Spleen (tissue), 11 donors: ENCODE measurements at regions not wholly inside any gene's neighbourhood (a gene's known extent, or its start where the extent isn't known, plus 50 kb on each side); places are given as distances from the start of the nearest gene placed in this dataset.

Source experiments
- DNase-seq: peaks from one replicate; pipeline ENCODE4 v3.0.0-alpha.2; 2020
- H3K27ac ChIP-seq, 8 donors: fragments of 200-600 bp; sonication (generic) in 7 of 8; 1 replicate in 4 of 8; 2 replicates in 4 of 8; pipeline versions ENCODE4 v1.5.0 to v1.8.0; 2016 to 2021; ENCODE audit warnings: inconsistent platforms in 4 of 8, mild to moderate bottlenecking in 4 of 8, moderate library complexity in 1 of 8
- H3K27me3 ChIP-seq, 7 donors: fragments of 200-600 bp; sonication (generic) in 6 of 7; replicated peaks in 1 of 7; 1 replicate in 4 of 7; 2 replicates in 3 of 7; pipeline versions ENCODE4 v1.5.0 to v1.8.0; 2016 to 2021; ENCODE audit warnings: inconsistent platforms in 3 of 7, mild to moderate bottlenecking in 1 of 7
- H3K36me3 ChIP-seq, 6 donors: fragments of 200-600 bp; sonication (generic) in 5 of 6; 1 replicate in 4 of 6; 2 replicates in 2 of 6; pipeline versions ENCODE4 v1.5.0 to v1.8.0; 2016 to 2021; ENCODE audit warnings: inconsistent platforms in 2 of 6
- H3K4me1 ChIP-seq, 6 donors: fragments of 200-600 bp; sonication (generic) in 5 of 6; 1 replicate in 3 of 6; 2 replicates in 3 of 6; pipeline versions ENCODE4 v1.5.0 to v1.8.0; 2016 to 2021; ENCODE audit warnings: inconsistent platforms in 3 of 6
- H3K4me3 ChIP-seq, 8 donors: fragments of 200-600 bp; sonication (generic) in 7 of 8; 1 replicate in 4 of 8; 2 replicates in 4 of 8; pipeline versions ENCODE4 v1.5.0 to v1.8.0; 2016 to 2021; ENCODE audit warnings: inconsistent platforms in 4 of 8, mild to moderate bottlenecking in 4 of 8, moderate library complexity in 2 of 8
- H3K9me3 ChIP-seq, 8 donors: fragments of 200-600 bp; sonication (generic) in 7 of 8; 1 replicate in 4 of 8; 2 replicates in 4 of 8; pipeline versions ENCODE4 v1.5.0 to v1.8.0; 2016 to 2021; ENCODE audit warnings: inconsistent platforms in 4 of 8
- POLR2A ChIP-seq, 3 donors: fragments of 450-650 bp; IDR thresholded peaks; one replicate each; pipeline ENCODE4 v1.5.1; 2017; ENCODE audit warnings: antibody characterized with exemption in 3 of 3, mild to moderate bottlenecking in 1 of 3
- POLR2AphosphoS5 ChIP-seq, 3 donors: sonication (generic); formaldehyde crosslinking; IDR thresholded peaks; one replicate each; pipeline ENCODE4 v1.5.1; 2017; ENCODE audit warnings: antibody characterized with exemption in 3 of 3
- WGBS, 5 donors: extraction: QIAGEN DNeasy Blood & Tissue Kit in 3 of 5; methylation state at CpG; one replicate each; pipeline versions ENCODE4 v1.1.5 to v1.1.7; 2013 to 2018; 5-methylcytosine and 5-hydroxymethylcytosine counted together
- intact Hi-C: fragments of 100-400 bp; cut with DNase I; formaldehyde crosslinking; loops from one replicate; pipeline ENCODE4 v1.15.0; 2023; ENCODE audit warnings: low total_unique reads
- TF ChIP-seq, protein P1 (sequence below), 11 experiments: fragments of 200-600 bp in 7 of 11; fragments of 450-650 bp in 4 of 11; sonication (generic) in 4 of 11; IDR thresholded peaks in 8 of 11; conservative IDR thresholded peaks in 3 of 11; 1 replicate in 7 of 11; 2 replicates in 4 of 11; pipeline versions ENCODE4 v1.4.0 to v1.8.0; 2016 to 2021; ENCODE audit warnings: antibody characterized with exemption in 11 of 11, inconsistent platforms in 4 of 11, mild to moderate bottlenecking in 1 of 11
- donor health status: healthy with polysubstance abuse.
- donor health status: DM: no; HTN: no; CAD: no; lungs with moderate emphysema.
- donor health status: DM: no; HTN: no; CAD: no.
- donor health status: Bipolar disorder and iron deficiency.
- donor health status: healthy.
- donor health status: DM: no; HTN: no; CAD: no.
- donor health status: DM: yes; HTN: yes; CAD: no.

DNA sequence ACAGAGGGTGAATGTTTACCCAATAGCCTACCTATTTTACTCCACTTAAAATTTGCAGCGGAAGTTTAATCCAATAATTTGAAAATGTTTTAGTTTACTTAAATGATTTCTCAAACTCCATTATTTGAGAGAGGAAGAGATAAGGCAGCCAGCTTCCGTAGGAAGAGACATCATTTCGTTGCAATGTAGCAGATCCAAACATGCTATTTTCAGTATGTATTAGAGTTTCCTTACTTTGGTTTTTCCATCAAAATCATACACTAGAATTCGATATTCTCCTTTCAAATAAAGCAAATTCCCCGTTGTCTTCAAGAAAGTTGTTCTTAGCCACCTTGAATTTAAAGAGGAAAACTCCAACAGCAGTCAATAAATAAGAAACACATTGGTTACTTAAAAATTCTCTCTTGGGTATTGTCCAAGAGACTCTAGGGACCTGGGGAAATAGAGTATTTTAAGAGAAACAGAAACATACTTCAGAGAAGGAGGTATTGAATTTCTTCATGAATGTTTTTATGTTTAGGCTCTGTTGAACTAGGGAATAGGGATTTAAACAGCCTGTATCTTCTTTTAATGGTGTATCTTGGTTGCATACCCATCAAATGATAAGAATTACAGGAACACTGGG lies 324.5 kb upstream of the GBE1 start:
- intact Hi-C loops, result no loop called here
- WGBS, 5 donors, result 63 to 85% (median 73%) methylated on average over 5 of the region's 5 CpGs
- no peak overlapping the region for H3K4me3 ChIP-seq
- no peaks in the 10 kb centered on the region for H3K36me3 ChIP-seq
- peaks cover 0 to 7% (median 0%) of the 10 kb centered on the region in 6 donors for H3K4me1 ChIP-seq
- H3K9me3 ChIP-seq, result no peaks in the 10 kb centered on the region
- H3K27ac ChIP-seq, result peak overlapping the region in 3 of 8 donors; percentile 7 to 42 (median 12)
- no peak for DNase-seq
- no peak for TF ChIP-seq POLR2A (IDR thresholded peaks at IDR 0.05)
- TF ChIP-seq POLR2AphosphoS5 (IDR thresholded peaks at IDR 0.05), result no peak
- TF ChIP-seq, protein P1, sequence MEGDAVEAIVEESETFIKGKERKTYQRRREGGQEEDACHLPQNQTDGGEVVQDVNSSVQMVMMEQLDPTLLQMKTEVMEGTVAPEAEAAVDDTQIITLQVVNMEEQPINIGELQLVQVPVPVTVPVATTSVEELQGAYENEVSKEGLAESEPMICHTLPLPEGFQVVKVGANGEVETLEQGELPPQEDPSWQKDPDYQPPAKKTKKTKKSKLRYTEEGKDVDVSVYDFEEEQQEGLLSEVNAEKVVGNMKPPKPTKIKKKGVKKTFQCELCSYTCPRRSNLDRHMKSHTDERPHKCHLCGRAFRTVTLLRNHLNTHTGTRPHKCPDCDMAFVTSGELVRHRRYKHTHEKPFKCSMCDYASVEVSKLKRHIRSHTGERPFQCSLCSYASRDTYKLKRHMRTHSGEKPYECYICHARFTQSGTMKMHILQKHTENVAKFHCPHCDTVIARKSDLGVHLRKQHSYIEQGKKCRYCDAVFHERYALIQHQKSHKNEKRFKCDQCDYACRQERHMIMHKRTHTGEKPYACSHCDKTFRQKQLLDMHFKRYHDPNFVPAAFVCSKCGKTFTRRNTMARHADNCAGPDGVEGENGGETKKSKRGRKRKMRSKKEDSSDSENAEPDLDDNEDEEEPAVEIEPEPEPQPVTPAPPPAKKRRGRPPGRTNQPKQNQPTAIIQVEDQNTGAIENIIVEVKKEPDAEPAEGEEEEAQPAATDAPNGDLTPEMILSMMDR (IDR thresholded peaks at IDR 0.05 in 8 of 11, conservative IDR thresholded peaks at IDR 0.05 in 3 of 11), result no peak
- H3K27me3 ChIP-seq, result no peaks in the 10 kb centered on the region

DNA sequence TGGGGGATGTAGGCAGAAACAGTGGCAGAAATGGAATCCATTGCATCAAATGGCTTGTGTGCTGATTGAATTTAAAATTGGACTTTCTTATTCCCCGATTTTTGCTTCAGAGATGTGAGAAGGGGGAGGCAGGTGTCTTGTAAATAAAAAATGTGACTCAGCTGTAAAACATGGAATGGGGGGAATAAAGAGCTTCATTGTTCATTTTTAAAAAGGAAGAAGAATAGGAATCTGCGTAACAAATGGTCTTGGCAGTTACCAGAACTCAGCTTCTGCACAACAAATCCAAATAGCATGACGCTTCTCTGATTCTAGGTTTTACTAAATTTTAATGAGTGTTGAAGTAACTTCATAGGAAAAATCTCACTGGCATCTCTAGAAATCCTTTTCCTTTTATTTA lies 323.9 kb upstream of the GBE1 start:
- 76 to 94% (median 83%) methylated on average over 3 of the region's 3 CpGs for WGBS, 5 donors
- peak overlapping the region in 3 of 8 donors; percentile 7 to 42 (median 12) for H3K27ac ChIP-seq
- intact Hi-C loops, result no loop called here

DNA sequence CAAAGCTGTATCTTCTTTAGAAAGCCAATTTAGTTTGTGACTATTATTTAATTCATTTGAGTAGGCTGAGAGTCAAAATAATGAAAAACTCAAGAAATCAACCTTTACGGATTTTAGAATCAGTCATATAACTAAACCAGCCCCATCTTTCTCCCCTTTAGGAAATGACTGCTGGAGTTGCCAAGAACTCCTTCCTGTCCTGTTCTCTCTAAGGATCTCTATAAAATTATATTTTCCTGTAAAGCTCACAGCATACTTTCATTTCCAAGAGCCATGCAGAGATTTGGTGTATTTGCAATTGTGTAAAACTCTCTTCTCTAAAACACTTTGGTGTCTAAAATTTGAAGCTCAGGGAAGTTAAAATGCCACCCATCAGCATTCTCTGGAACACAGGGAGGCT lies 323.4 kb upstream of the GBE1 start:
- no peak for DNase-seq
- TF ChIP-seq, protein P1 (IDR thresholded peaks at IDR 0.05 in 8 of 11, conservative IDR thresholded peaks at IDR 0.05 in 3 of 11), result no peak
- TF ChIP-seq POLR2A (IDR thresholded peaks at IDR 0.05), result no peak
- no peak for TF ChIP-seq POLR2AphosphoS5 (IDR thresholded peaks at IDR 0.05)
- H3K27ac ChIP-seq, result peak overlapping the region in 1 of 8 donors; percentile 42
- H3K4me3 ChIP-seq, result no peak overlapping the region
- WGBS, 5 donors, result 58 to 81% (median 59%) methylated on average over 1 of the region's 1 CpG
- no peaks in the 10 kb centered on the region for H3K36me3 ChIP-seq
- intact Hi-C loops, result no loop called here
- H3K9me3 ChIP-seq, result no peaks in the 10 kb centered on the region
- peaks cover 0 to 7% (median 0%) of the 10 kb centered on the region in 6 donors for H3K4me1 ChIP-seq
- no peaks in the 10 kb centered on the region for H3K27me3 ChIP-seq

More for the DNA sequence above, 323.9 kb upstream of the GBE1 start:
- no peak for DNase-seq
- Histone ChIP-seq H3K27me3 (no peaks in the 10 kb centered on the region), H3K36me3 (no peaks in the 10 kb centered on the region), H3K9me3 (no peaks in the 10 kb centered on the region), H3K4me3 (no peak overlapping the region), H3K4me1 (peaks cover 0 to 7% (median 0%) of the 10 kb centered on the region in 6 donors)
- TF ChIP-seq POLR2A (IDR thresholded peaks at IDR 0.05) (no peak), POLR2AphosphoS5 (IDR thresholded peaks at IDR 0.05) (no peak)
- TF ChIP-seq, protein P1 (IDR thresholded peaks at IDR 0.05 in 8 of 11, conservative IDR thresholded peaks at IDR 0.05 in 3 of 11), result no peak

DNA sequence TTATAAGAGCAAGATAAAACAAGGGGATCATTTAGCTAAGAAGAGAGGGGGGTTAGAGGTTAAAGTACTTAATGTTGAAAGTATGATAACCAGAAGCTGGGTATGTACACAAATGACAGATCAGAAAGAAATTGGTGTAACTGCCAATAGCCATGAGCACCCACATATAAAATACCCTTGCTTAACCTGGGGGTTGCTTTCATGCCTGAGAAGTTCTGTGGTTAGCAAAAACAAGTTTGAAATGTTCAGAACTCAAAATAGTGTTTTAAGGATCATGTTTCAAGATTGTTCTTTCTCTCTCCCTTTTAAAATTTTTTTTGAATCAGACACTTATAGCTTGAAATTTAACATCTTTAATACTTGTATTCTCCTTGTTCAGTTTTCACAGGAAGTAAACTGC lies 321.4 kb upstream of the GBE1 start:
- Histone ChIP-seq H3K4me1 (peaks cover 0 to 7% (median 0%) of the 10 kb centered on the region in 6 donors), H3K36me3 (no peaks in the 10 kb centered on the region), H3K4me3 (no peak overlapping the region), H3K27me3 (no peaks in the 10 kb centered on the region), H3K27ac (no peak overlapping the region), H3K9me3 (peaks cover 0 to 1% (median 0%) of the 10 kb centered on the region in 8 donors)
- no peak for DNase-seq
- TF ChIP-seq POLR2AphosphoS5 (IDR thresholded peaks at IDR 0.05) (no peak), POLR2A (IDR thresholded peaks at IDR 0.05) (no peak)
- TF ChIP-seq, protein P1 (IDR thresholded peaks at IDR 0.05 in 8 of 11, conservative IDR thresholded peaks at IDR 0.05 in 3 of 11), result no peak
- intact Hi-C loops, result no loop called here
